ENCODE measurements at regions not wholly inside any gene's neighbourhood (a gene's known extent, or its start where the extent isn't known, plus 50 kb on each side); places are given as distances from the start of the nearest gene placed in this dataset.

DNA sequence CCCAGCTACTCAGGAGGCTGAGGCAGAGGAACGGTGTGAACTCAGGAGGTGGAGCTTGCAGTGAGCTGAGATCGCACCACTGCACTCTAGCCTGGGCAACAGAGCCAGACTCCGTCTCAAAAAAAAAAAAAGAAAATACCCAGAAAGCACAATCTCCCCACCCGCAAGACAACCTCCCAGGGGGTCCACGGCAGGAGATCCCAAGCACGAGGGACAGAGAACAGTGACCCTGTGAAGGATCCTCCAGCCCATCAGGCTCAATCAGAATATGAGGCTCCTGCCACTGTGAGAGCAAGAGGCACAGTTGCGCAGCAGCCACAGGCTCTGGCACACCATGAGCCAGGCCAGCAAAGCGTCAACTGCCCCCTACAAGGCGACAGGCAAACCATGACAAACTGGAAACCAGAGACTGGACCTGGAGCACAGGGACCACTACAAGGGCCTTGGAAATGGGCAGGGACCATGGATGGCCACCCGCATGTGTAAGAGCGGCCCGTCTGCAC lies 164.8 kb upstream of the GRK3 start:
- H3K23me2 ChIP-seq (ENCODE audit: low read depth, low read length): peaks cover 6% of the 10 kb centered on the region; the same call in 1 of the 2 replicates
- H4K5ac ChIP-seq (ENCODE audit: insufficient read length, low read depth, low read length): no peak overlapping the region
- CTCF ChIA-PET (ENCODE audit: partially characterized antibody): no interaction called here
- H3K56ac ChIP-seq (replicated peaks; ENCODE audit: insufficient read length, low read depth, low read length): no peak overlapping the region
- H3K27me3 ChIP-seq (replicated peaks in 1 of 4; ENCODE audit: control insufficient read depth in 3 of 4, extremely low read depth in 1 of 4, insufficient read depth in 3 of 4, low read length in 3 of 4): no peaks in the 10 kb centered on the region
- H4K91ac ChIP-seq (replicated peaks; ENCODE audit: insufficient read length, low read length): no peak overlapping the region
- H3K9ac ChIP-seq (replicated peaks in 1 of 4; ENCODE audit: extremely low read depth in 1 of 4, low read depth in 3 of 4, low read length in 3 of 4): no peak overlapping the region
- POLR2A ChIA-PET (ENCODE audit: partially characterized antibody): no interaction called here
- H4K20me1 ChIP-seq (replicated peaks in 1 of 2; ENCODE audit: control insufficient read depth in 1 of 2, insufficient read depth in 2 of 2, low read length in 2 of 2): peaks cover 0 to 18% of the 10 kb centered on the region in 2 experiments
- H3K79me1 ChIP-seq (ENCODE audit: low read depth, low read length): peaks cover 8% of the 10 kb centered on the region
- H2BK120ac ChIP-seq (replicated peaks; ENCODE audit: low read depth, low read length): no peak overlapping the region
- no peak overlapping the region for H3K4me2 ChIP-seq (ENCODE audit: insufficient read depth in 1 of 2, low read depth in 2 of 2, low read length in 2 of 2)
- no peak overlapping the region for H2BK15ac ChIP-seq (ENCODE audit: low read length)
- H4K8ac ChIP-seq (ENCODE audit: extremely low read depth, insufficient read depth, low read length): no peak overlapping the region
- no peak overlapping the region for H2BK20ac ChIP-seq (ENCODE audit: low read length)
- no peak overlapping the region for H3K27ac ChIP-seq (ENCODE audit: low read depth, low read length)
- DNase-seq (ENCODE audit: low read depth in 1 of 2, low spot score in 2 of 2) (no peak), FAIRE-seq (no peak)
- H3K4me3 ChIP-seq (ENCODE audit: extremely low read depth in 1 of 4, insufficient read depth in 2 of 4, low read depth in 3 of 4, low read length in 4 of 4): no peak overlapping the region
- H3K23ac ChIP-seq (ENCODE audit: insufficient read length): no peak overlapping the region
- H2BK5ac ChIP-seq (ENCODE audit: low read depth, low read length): no peak overlapping the region
- H3K79me2 ChIP-seq (ENCODE audit: control insufficient read depth in 1 of 2, insufficient read depth in 2 of 2, low read length in 2 of 2): peaks cover 0 to 90% of the 10 kb centered on the region in 2 experiments; a peak in 3 of 4 replicates
- H3K9me3 ChIP-seq (ENCODE audit: insufficient read depth in 2 of 2, low read depth in 1 of 2, low read length in 1 of 2): no peaks in the 10 kb centered on the region
- no peak overlapping the region for H3K18ac ChIP-seq (ENCODE audit: extremely low read depth, low read length)
- H2AK5ac ChIP-seq (ENCODE audit: low read depth, low read length): no peak overlapping the region
- H3K36me3 ChIP-seq (ENCODE audit: control insufficient read depth in 2 of 4, insufficient read depth in 4 of 4, low read length in 3 of 4): no peaks in the 10 kb centered on the region
- 91% methylated on average over 12 of the region's 12 CpGs; no CpG with 5 or more reads in 1 of the 2 experiments for WGBS, 2 experiments (ENCODE audit: extremely low coverage in 1 of 2, insufficient coverage in 1 of 2, insufficient read length in 1 of 2, insufficient replicate concordance in 2 of 2, low coverage in 1 of 2, low lambda C conversion rate in 2 of 2, missing lambda C conversion rate in 1 of 2)
- H3K4ac ChIP-seq (replicated peaks; ENCODE audit: insufficient read length, low read depth, low read length): no peak overlapping the region
- H2AFZ ChIP-seq (ENCODE audit: low read length): no peak overlapping the region
- H3K14ac ChIP-seq (ENCODE audit: insufficient read length): no peak overlapping the region
- no peak overlapping the region for H2BK12ac ChIP-seq (ENCODE audit: low read depth, low read length)
- H3K4me1 ChIP-seq (replicated peaks in 1 of 4; ENCODE audit: control insufficient read depth in 3 of 4, insufficient read depth in 4 of 4, low read length in 3 of 4): peaks cover 2 to 26% (median 9%) of the 10 kb centered on the region in 4 experiments; a peak in 6 of 7 replicates
- no peak for TF ChIP-seq RBBP5 (IDR thresholded peaks at IDR 0.05; ENCODE audit: borderline replicate concordance, low read depth, low read length)
- TF ChIP-seq SIX5 (IDR thresholded peaks at IDR 0.05; ENCODE audit: low read depth, low read length): no peak
- no peak for TF ChIP-seq TCF12 (IDR thresholded peaks at IDR 0.05; ENCODE audit: low read depth, low read length)
- TF ChIP-seq HDAC6 (IDR thresholded peaks at IDR 0.05; ENCODE audit: low read depth, low read length): no peak
- TF ChIP-seq SP2 (IDR thresholded peaks at IDR 0.05; ENCODE audit: low read length): no peak
- no peak for TF ChIP-seq CHD1 (IDR thresholded peaks at IDR 0.05; ENCODE audit: low read depth, low read length)
- TF ChIP-seq, protein P1, sequence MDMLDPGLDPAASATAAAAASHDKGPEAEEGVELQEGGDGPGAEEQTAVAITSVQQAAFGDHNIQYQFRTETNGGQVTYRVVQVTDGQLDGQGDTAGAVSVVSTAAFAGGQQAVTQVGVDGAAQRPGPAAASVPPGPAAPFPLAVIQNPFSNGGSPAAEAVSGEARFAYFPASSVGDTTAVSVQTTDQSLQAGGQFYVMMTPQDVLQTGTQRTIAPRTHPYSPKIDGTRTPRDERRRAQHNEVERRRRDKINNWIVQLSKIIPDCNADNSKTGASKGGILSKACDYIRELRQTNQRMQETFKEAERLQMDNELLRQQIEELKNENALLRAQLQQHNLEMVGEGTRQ (IDR thresholded peaks at IDR 0.05; ENCODE audit: low read length): no peak
- no peak for TF ChIP-seq PHF8 (conservative IDR thresholded peaks at IDR 0.05; ENCODE audit: low read depth, low read length)

Data from H1 (cell line).